Small intestine (tissue), 7 donors: ENCODE measurements at regions not wholly inside any gene's neighbourhood (a gene's known extent, or its start where the extent isn't known, plus 50 kb on each side); places are given as distances from the start of the nearest gene placed in this dataset.
"Not testable (repeated sequence)": the region's sequence is repeated elsewhere in the genome, so short reads cannot be mapped to it uniquely, and the experiment has no call there.

Experiments
- DNase-seq, 2 donors: peaks; one replicate each; pipeline versions ENCODE4 v3.0.0 to v3.0.0-alpha.2; 2013
- FAIRE-seq: peaks from 2 replicates; lab custom pipeline; 2012; peaks lifted over from hg19 to GRCh38; lab: Jason Lieb, UNC
- H3K27ac ChIP-seq, 3 donors: one replicate each; pipeline ENCODE4 v1.5.1; 2013; ENCODE audit warnings: low read length in 2 of 3, mild to moderate bottlenecking in 2 of 3, control low read depth in 1 of 3, inconsistent platforms in 1 of 3, low read depth in 1 of 3, moderate library complexity in 1 of 3
- H3K27me3 ChIP-seq, 3 donors: one replicate each; pipeline ENCODE4 v1.6.1; 2013; ENCODE audit warnings: low read length in 3 of 3, inconsistent platforms in 1 of 3; ENCODE audit not compliant: control insufficient read depth in 3 of 3, insufficient read depth in 3 of 3
- H3K36me3 ChIP-seq, 3 donors: one replicate each; pipeline ENCODE4 v1.6.1; 2013; ENCODE audit warnings: low read length in 3 of 3, inconsistent platforms in 1 of 3, low read depth in 1 of 3, mild to moderate bottlenecking in 1 of 3, moderate library complexity in 1 of 3; ENCODE audit not compliant: control insufficient read depth in 3 of 3, insufficient read depth in 2 of 3
- H3K4me1 ChIP-seq, 3 donors: one replicate each; pipeline ENCODE4 v1.6.1; 2013; ENCODE audit warnings: low read length in 2 of 3, inconsistent platforms in 1 of 3, low read depth in 1 of 3, mild to moderate bottlenecking in 1 of 3, moderate library complexity in 1 of 3; ENCODE audit not compliant: control insufficient read depth in 3 of 3, insufficient read depth in 2 of 3
- H3K4me3 ChIP-seq, 3 donors: one replicate each; pipeline ENCODE4 v1.5.1; 2013; ENCODE audit warnings: low read length in 3 of 3, control low read depth in 1 of 3, inconsistent platforms in 1 of 3, low read depth in 1 of 3, mild to moderate bottlenecking in 1 of 3, moderate library complexity in 1 of 3
- H3K9me3 ChIP-seq, 2 donors: one replicate each; pipeline ENCODE4 v1.6.1; 2013; ENCODE audit warnings: low read depth in 1 of 2, low read length in 1 of 2; ENCODE audit not compliant: control insufficient read depth in 2 of 2, insufficient read depth in 1 of 2
- WGBS, 3 donors: extraction: QIAGEN DNeasy Blood & Tissue Kit; methylation state at CpG; one replicate each; pipeline ENCODE4 v1.1.7; 2013; 5-methylcytosine and 5-hydroxymethylcytosine counted together
- donor health status: healthy with polysubstance abuse.
- donor health status: control.
- donor health status: control.
- donor health status: Bipolar disorder and iron deficiency.
- donor health status: healthy.

DNA sequence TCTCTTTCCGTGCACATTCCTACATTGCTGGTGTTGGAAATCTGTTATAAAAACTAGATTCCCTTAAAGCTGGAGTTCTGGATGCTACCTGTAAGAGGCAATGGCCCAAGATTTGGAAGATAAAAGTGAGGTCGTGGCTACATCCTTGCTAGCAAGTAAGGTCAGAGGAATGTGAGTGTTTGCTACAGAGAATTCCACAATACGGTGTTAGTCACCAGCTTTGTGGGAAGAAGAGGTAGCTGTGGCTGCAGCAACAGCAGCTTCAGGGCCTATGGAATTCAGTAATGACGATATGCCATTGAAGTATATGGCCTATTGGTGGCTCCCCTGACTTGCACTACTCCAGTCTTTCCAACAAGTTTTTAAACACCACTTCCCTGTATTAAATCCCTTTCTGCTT lies 227.7 kb upstream of the TMEM260 start:
- WGBS, 3 donors, result 91 to 93% (median 92%) methylated on average over 4 of the region's 4 CpGs
- DNase-seq, result no peak
- no peaks in the 10 kb centered on the region for H3K27me3 ChIP-seq
- FAIRE-seq, result no peak
- H3K36me3 ChIP-seq, result peaks cover 0 to 2% (median 0%) of the 10 kb centered on the region in 3 donors
- H3K4me3 ChIP-seq, result no peak overlapping the region
- no peak overlapping the region for H3K27ac ChIP-seq
- H3K9me3 ChIP-seq, result peaks cover 0 to 11% of the 10 kb centered on the region in 2 donors
- no peaks in the 10 kb centered on the region for H3K4me1 ChIP-seq

- no peak overlapping the region for H3K27ac ChIP-seq
- peaks cover 0 to 11% of the 10 kb centered on the region in 2 donors for H3K9me3 ChIP-seq
- FAIRE-seq, result no peak
- DNase-seq, result no peak
- no peaks in the 10 kb centered on the region for H3K27me3 ChIP-seq
- no peaks in the 10 kb centered on the region for H3K4me1 ChIP-seq
- no peak overlapping the region for H3K4me3 ChIP-seq
- WGBS, 3 donors, result 80 to 92% (median 86%) methylated on average over 2 of the region's 2 CpGs
- peaks cover 0 to 2% (median 0%) of the 10 kb centered on the region in 3 donors for H3K36me3 ChIP-seq
Observed at GRCh38 chr14:56352999-56353398, 226.6 kb upstream of the TMEM260 start.

DNA sequence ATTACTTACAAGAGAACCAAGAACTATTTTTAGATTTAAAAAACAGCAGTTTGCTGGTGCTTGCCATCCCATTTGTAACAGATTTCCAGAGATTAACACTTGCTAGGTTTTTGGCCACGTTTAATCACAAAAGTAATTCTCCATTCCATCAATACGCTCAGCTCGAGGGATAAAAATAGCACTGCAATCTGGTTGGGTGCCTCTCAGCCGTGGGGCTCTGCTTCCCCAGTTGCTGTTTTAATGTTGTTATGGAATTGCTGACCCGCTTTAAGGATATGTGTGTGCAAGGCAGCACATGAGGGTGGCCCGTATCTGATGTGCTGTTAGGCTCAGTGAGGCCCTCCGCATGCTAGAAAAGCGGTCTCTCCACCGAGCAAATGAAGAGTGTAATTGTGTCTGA lies 222.2 kb upstream of the TMEM260 start:
- no peaks in the 10 kb centered on the region for H3K27me3 ChIP-seq
- no peak overlapping the region for H3K4me3 ChIP-seq
- no peak overlapping the region for H3K27ac ChIP-seq
- 75 to 88% (median 87%) methylated on average over 9 of the region's 9 CpGs for WGBS, 3 donors
- no peak for DNase-seq
- no peaks in the 10 kb centered on the region for H3K4me1 ChIP-seq
- no peak for FAIRE-seq
- H3K9me3 ChIP-seq, result no peaks in the 10 kb centered on the region
- no peaks in the 10 kb centered on the region for H3K36me3 ChIP-seq

DNA sequence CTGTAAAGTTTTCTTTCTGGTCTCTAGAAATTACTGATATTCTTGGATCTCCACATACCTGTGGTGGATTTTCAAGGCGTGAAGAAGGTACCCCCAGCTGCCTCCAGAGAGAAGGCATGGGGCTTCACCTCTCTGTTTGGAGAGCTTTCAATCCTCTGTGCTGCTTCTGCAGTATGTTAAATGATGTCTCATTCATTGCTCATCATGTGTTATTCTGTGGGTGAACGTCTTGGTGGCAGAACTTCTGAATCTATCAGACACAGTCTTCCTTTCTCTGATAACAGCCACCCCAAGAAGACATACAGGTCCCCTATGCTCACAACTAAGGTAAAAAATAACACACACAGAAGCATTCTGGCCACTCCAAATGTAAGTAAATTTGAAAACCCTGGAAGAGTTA lies 221.3 kb upstream of the TMEM260 start:
- 64 to 76% (median 68%) methylated on average over 2 of the region's 2 CpGs for WGBS, 3 donors
- no peaks in the 10 kb centered on the region for H3K4me1 ChIP-seq
- H3K27me3 ChIP-seq, result no peaks in the 10 kb centered on the region
- H3K9me3 ChIP-seq, result no peaks in the 10 kb centered on the region
- FAIRE-seq (no peak), DNase-seq (no peak)
- H3K4me3 ChIP-seq, result no peak overlapping the region
- H3K27ac ChIP-seq, result no peak overlapping the region
- no peaks in the 10 kb centered on the region for H3K36me3 ChIP-seq

DNA sequence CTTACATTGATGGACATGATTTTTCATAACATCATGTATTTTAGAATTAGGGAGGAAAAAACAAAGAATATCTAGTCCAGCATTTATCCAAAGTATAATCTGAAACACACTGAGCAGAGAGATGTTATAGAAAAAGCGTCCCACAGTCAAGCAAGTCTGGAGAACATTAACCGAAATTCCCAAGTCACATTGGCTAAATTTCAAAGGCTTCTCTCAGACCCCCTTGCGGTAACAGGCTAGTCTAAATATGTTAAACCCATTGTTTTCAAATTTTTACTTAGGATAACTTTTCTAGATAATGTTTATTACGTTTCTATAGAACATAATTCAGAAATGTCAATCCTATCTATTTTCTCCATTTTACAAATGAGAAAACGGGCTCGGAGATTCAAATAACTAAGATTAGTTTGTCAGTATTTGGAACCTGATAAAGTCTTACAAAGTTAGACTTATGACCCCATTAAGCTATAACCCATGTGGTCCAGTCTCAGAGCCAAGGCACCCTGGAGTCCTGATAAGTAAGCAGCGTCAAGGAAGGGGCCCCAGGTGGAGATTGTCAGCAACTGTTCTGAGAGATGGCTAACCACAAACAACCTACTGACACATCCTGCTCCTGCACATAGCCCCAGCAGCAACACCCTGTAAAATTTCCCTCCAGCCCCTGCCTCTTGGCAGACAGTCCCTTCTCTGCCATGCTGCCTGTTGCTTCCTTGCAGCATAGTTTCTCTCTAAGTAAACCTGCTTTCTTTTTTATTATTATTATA lies 220.6 kb upstream of the TMEM260 start:
- 43 to 55% (median 53%) methylated on average over 7 of the region's 7 CpGs for whole genome bisulfite sequencing, 3 donors
- Histone ChIP-seq H3K27ac (no peak overlapping the region), H3K4me1 (no peaks in the 10 kb centered on the region), H3K9me3 (no peaks in the 10 kb centered on the region), H3K27me3 (no peaks in the 10 kb centered on the region), H3K36me3 (no peaks in the 10 kb centered on the region), H3K4me3 (no peak overlapping the region)
- DNase-seq (peak in 1 of 2 donors; percentile 62), FAIRE-seq (no peak)

GRCh38 chr14:56365663-56366062 lies 213.9 kb upstream of the TMEM260 start:
- FAIRE-seq, H3K27ac ChIP-seq, DNase-seq, H3K36me3 ChIP-seq, H3K27me3 ChIP-seq, H3K9me3 ChIP-seq, H3K4me3 ChIP-seq, H3K4me1 ChIP-seq: not testable (repeated sequence)
- WGBS, 3 donors, result 87 to 90% (median 89%) methylated on average over 1 of the region's 1 CpG

GRCh38 chr14:56367416-56367815 lies 212.2 kb upstream of the TMEM260 start:
- no peaks in the 10 kb centered on the region for H3K27me3 ChIP-seq
- WGBS, 3 donors, result 85 to 92% (median 89%) methylated on average over 2 of the region's 2 CpGs
- H3K27ac ChIP-seq, result no peak overlapping the region
- no peaks in the 10 kb centered on the region for H3K36me3 ChIP-seq
- DNase-seq, result no peak
- H3K4me3 ChIP-seq, result no peak overlapping the region
- H3K4me1 ChIP-seq, result no peaks in the 10 kb centered on the region
- FAIRE-seq, result no peak
- H3K9me3 ChIP-seq, result peaks cover 0 to 7% of the 10 kb centered on the region in 2 donors

- DNase-seq, result no peak
- peaks cover 0 to 7% of the 10 kb centered on the region in 2 donors for H3K9me3 ChIP-seq
- no peak overlapping the region for H3K27ac ChIP-seq
- no peaks in the 10 kb centered on the region for H3K36me3 ChIP-seq
- H3K27me3 ChIP-seq, result no peaks in the 10 kb centered on the region
- no peak overlapping the region for H3K4me3 ChIP-seq
- WGBS, 3 donors, result 85 to 95% (median 94%) methylated on average over 3 of the region's 3 CpGs
- H3K4me1 ChIP-seq, result no peaks in the 10 kb centered on the region
- FAIRE-seq, result no peak
Observed at GRCh38 chr14:56371737-56372136, 207.9 kb upstream of the TMEM260 start.

- 50 to 83% (median 81%) methylated on average over 1 of the region's 1 CpG for WGBS, 3 donors
- FAIRE-seq, result no peak
Observed at GRCh38 chr14:56374421-56374820, 205.2 kb upstream of the TMEM260 start.

More at GRCh38 chr14:56374421-56374820, 205.2 kb upstream of the TMEM260 start:
- Histone ChIP-seq H3K36me3 (no peaks in the 10 kb centered on the region), H3K4me3 (no peak overlapping the region), H3K27me3 (no peaks in the 10 kb centered on the region), H3K9me3 (peaks cover 0 to 7% of the 10 kb centered on the region in 2 donors), H3K27ac (no peak overlapping the region), H3K4me1 (peaks cover 0 to 2% (median 0%) of the 10 kb centered on the region in 3 donors)
- DNase-seq, result peak in 1 of 2 donors; percentile 18
